Panc1 (cell line): ENCODE measurements at regions not wholly inside any gene's neighbourhood (a gene's known extent, or its start where the extent isn't known, plus 50 kb on each side); places are given as distances from the start of the nearest gene placed in this dataset.

Experiments
- ATAC-seq: fragments of 200-7000 bp; cut with Tn5 transposase; 2 replicates; pipeline ENCODE4 v1.9.1; 2020; ENCODE audit warnings: mild to moderate bottlenecking, moderate library complexity
- BruUV-seq: library from RNA; stranded (reverse); fragments of 400-500 nt; replicated peaks from 2 replicates; lab custom pipeline; 2021; lab: Mats Ljungman, UMichigan
- CTCF ChIA-PET: fragments of 300-600 bp; sonication (Branson Sonifier 250); formaldehyde crosslinking; loops from one replicate; lab custom pipeline; 2022; ENCODE audit warnings: antibody characterized with exemption; lab: Charles Lee
- POLR2A ChIA-PET: fragments of 300-600 bp; sonication (Branson Sonifier 250); formaldehyde crosslinking; loops from one replicate; lab custom pipeline; 2022; ENCODE audit warnings: antibody characterized with exemption; lab: Charles Lee
- DNase-seq: peaks from one replicate; pipeline ENCODE4 v3.0.0-alpha.2; 2010; ENCODE audit warnings: low read depth, low spot score
- H3K27ac ChIP-seq: 2 replicates; pipeline ENCODE4 v1.5.1; 2011; ENCODE audit warnings: mild to moderate bottlenecking, low read length, inconsistent platforms
- H3K27me3 ChIP-seq: fragments of 200-500 bp; sonication (Bioruptor generic); 2 replicates; pipeline ENCODE4 v1.6.0; 2014; ENCODE audit warnings: low read length, inconsistent platforms; ENCODE audit not compliant: control insufficient read depth, insufficient read depth
- H3K36me3 ChIP-seq: fragments of 200-500 bp; sonication (Bioruptor generic); 2 replicates; pipeline ENCODE4 v1.5.1; 2014; ENCODE audit warnings: inconsistent platforms, mild to moderate bottlenecking, low read length, moderate library complexity; ENCODE audit not compliant: control insufficient read depth, insufficient read depth
- H3K4me1 ChIP-seq: 2 replicates; pipeline ENCODE4 v1.5.1; 2011; ENCODE audit warnings: inconsistent platforms, mild to moderate bottlenecking, low read length, moderate library complexity; ENCODE audit not compliant: control insufficient read depth, insufficient read depth
- H3K4me3 ChIP-seq, 2 experiments: 2 replicates each; pipeline ENCODE4 v1.5.1; 2011 to 2012; ENCODE audit warnings: low read depth in 2 of 2, low read length in 2 of 2, mild to moderate bottlenecking in 2 of 2, inconsistent platforms in 1 of 2, moderate library complexity in 1 of 2
- H3K9me3 ChIP-seq: fragments of 200-500 bp; sonication (Bioruptor generic); 2 replicates; pipeline ENCODE4 v1.5.1; 2014; ENCODE audit warnings: low read depth, mild to moderate bottlenecking, inconsistent platforms, low read length, moderate library complexity; ENCODE audit not compliant: control insufficient read depth, insufficient read depth
- CTCF ChIP-seq: fragments of 450-650 bp; IDR thresholded peaks from 2 replicates; pipeline ENCODE4 v1.5.1; 2017; ENCODE audit warnings: mild to moderate bottlenecking
- POLR2AphosphoS5 ChIP-seq: IDR thresholded peaks from 2 replicates; pipeline ENCODE4 v1.6.1; 2012; ENCODE audit warnings: mild to moderate bottlenecking, low read depth, low read length, moderate library complexity
- REST ChIP-seq, 2 experiments: IDR thresholded peaks; 2 replicates each; pipeline ENCODE4 v1.6.1; 2011 to 2012; ENCODE audit warnings: low read depth in 2 of 2, control low read depth in 1 of 2, low read length in 1 of 2, mild to moderate bottlenecking in 1 of 2, moderate library complexity in 1 of 2; ENCODE audit not compliant: insufficient read depth in 1 of 2
- SIN3A ChIP-seq: IDR thresholded peaks from 2 replicates; pipeline ENCODE4 v1.6.1; 2012; ENCODE audit warnings: low read depth, mild to moderate bottlenecking, low read length, moderate library complexity, borderline replicate concordance; ENCODE audit not compliant: insufficient read depth
- TCF7L2 ChIP-seq: IDR thresholded peaks from 2 replicates; pipeline ENCODE4 v1.6.1; 2011; ENCODE audit warnings: mild to moderate bottlenecking, low read depth, low read length, inconsistent platforms
- in situ Hi-C: cut with HindIII; loops from 2 replicates; pipeline ENCODE4 v1.10.0; 2016; ENCODE audit warnings: low sequenced_read_pairs, low pct_unique_long_range_greater_than_20kb
- intact Hi-C: fragments of 100-400 bp; cut with micrococcal nuclease; formaldehyde crosslinking; loops from one replicate; pipeline ENCODE4 v1.10.0; 2022; ENCODE audit not compliant: unreplicated experiment

DNA sequence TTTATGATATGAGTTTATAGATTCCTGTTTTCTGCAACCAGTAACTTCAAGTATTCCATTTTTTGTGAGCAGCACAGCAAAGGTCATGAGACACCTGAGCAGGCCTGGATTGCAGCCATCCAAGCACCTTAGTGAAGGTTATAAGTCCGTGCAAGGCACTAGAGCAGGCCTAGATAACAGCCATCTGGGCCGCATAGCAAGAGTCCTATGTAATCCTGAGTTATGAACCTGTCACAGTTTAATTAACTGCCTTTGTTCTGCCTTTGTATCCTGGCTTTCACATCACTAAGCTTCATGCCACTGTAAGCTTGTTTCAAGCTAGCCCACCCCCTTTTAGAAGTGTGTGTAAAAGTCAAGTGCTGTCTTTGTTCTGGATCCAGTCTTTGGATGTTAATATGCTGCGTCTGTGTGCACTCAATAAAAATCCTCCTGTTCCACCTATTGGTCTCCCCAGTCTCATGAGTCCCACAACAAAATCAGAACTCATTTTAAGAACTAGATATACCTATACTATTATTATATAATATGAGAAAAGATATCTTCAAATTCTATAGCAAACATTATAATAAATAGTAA is 556.2 kb upstream of the CHRM3 start:
- TF ChIP-seq TCF7L2, result no peak
- TF ChIP-seq REST (IDR thresholded peaks at IDR 0.05; ENCODE audit: insufficient read depth in 1 of 2, low read depth in 2 of 2, low read length in 1 of 2), result no peak
- TF ChIP-seq SIN3A, result no peak
- TF ChIP-seq POLR2AphosphoS5, result no peak
- no peak for TF ChIP-seq CTCF
- Histone ChIP-seq H3K27me3 (no peaks in the 10 kb centered on the region), H3K9me3 (no peaks in the 10 kb centered on the region), H3K36me3 (no peaks in the 10 kb centered on the region), H3K4me1 (no peaks in the 10 kb centered on the region), H3K27ac (no peak overlapping the region), H3K4me3 (no peak overlapping the region)
- CTCF ChIA-PET, result no interaction called here
- in situ Hi-C loops, result no loop called here
- intact Hi-C loops, result no loop called here
- BruUV-seq, result no TSS peak
- DNase-seq (no peak), ATAC-seq (no peak)
- POLR2A ChIA-PET, result no interaction called here

- H3K36me3 ChIP-seq, result no peaks in the 10 kb centered on the region
- ChIA-PET POLR2A (no interaction called here), CTCF (no interaction called here)
- intact Hi-C loops (no loop called here), in situ Hi-C loops (no loop called here)
- H3K27me3 ChIP-seq, result no peaks in the 10 kb centered on the region
- H3K27ac ChIP-seq, result no peak overlapping the region
- no TSS peak for BruUV-seq
- TF ChIP-seq TCF7L2 (no peak), REST (IDR thresholded peaks at IDR 0.05; ENCODE audit: insufficient read depth in 1 of 2, low read depth in 2 of 2, low read length in 1 of 2) (no peak), POLR2AphosphoS5 (no peak), SIN3A (no peak), CTCF (no peak)
- H3K4me3 ChIP-seq, result no peak overlapping the region
- H3K4me1 ChIP-seq, result no peaks in the 10 kb centered on the region
- DNase-seq, result no peak
- ATAC-seq, result no peak
- no peaks in the 10 kb centered on the region; the same call in 1 of the 2 replicates for H3K9me3 ChIP-seq
These were observed 559.5 kb upstream of the CHRM3 start for GRCh38 chr1:238826891-238827290.
